ENCODE measurements at regions not wholly inside any gene's neighbourhood (a gene's known extent, or its start where the extent isn't known, plus 50 kb on each side); places are given as distances from the start of the nearest gene placed in this dataset.

GRCh38 chr1:29729281-29729680 is 493.0 kb downstream of the PTPRU start:
- no peaks in the 10 kb centered on the region for H3K27me3 ChIP-seq (ENCODE audit: control insufficient read depth in 1 of 2, insufficient read depth in 2 of 2, low read length in 2 of 2)
- no peaks in the 10 kb centered on the region for H3K4me1 ChIP-seq (ENCODE audit: insufficient read depth, low read length)

GRCh38 chr1:29728703-29729102 is 492.4 kb downstream of the PTPRU start:
- Histone ChIP-seq H3K27ac (ENCODE audit: low read depth, low read length) (no peak overlapping the region), H3K4me3 (ENCODE audit: low read depth in 1 of 2, low read length in 2 of 2) (no peak overlapping the region), H3K9ac (ENCODE audit: low read length) (no peak overlapping the region), H3K4me1 (ENCODE audit: insufficient read depth, low read length) (no peaks in the 10 kb centered on the region), H3K9me3 (ENCODE audit: low read length) (no peaks in the 10 kb centered on the region), H3K36me3 (ENCODE audit: insufficient read depth, low read length) (no peaks in the 10 kb centered on the region), H3K27me3 (ENCODE audit: control insufficient read depth in 1 of 2, insufficient read depth in 2 of 2, low read length in 2 of 2) (no peaks in the 10 kb centered on the region)

More at GRCh38 chr1:29729281-29729680, 493.0 kb downstream of the PTPRU start:
- no peak overlapping the region for H3K4me3 ChIP-seq (ENCODE audit: low read depth in 1 of 2, low read length in 2 of 2)
- H3K9ac ChIP-seq (ENCODE audit: low read length), result no peak overlapping the region
- H3K27ac ChIP-seq (ENCODE audit: low read depth, low read length), result no peak overlapping the region
- H3K9me3 ChIP-seq (ENCODE audit: low read length), result no peaks in the 10 kb centered on the region
- H3K36me3 ChIP-seq (ENCODE audit: insufficient read depth, low read length), result no peaks in the 10 kb centered on the region

- Histone ChIP-seq H3K9me3 (ENCODE audit: low read length) (peaks cover 3% of the 10 kb centered on the region), H3K9ac (ENCODE audit: low read length) (no peak overlapping the region), H3K27me3 (ENCODE audit: control insufficient read depth in 1 of 2, insufficient read depth in 2 of 2, low read length in 2 of 2) (no peaks in the 10 kb centered on the region), H3K27ac (ENCODE audit: low read depth, low read length) (no peak overlapping the region), H3K4me1 (ENCODE audit: insufficient read depth, low read length) (no peaks in the 10 kb centered on the region), H3K36me3 (ENCODE audit: insufficient read depth, low read length) (no peaks in the 10 kb centered on the region), H3K4me3 (ENCODE audit: low read depth in 1 of 2, low read length in 2 of 2) (no peak overlapping the region)
Observed at GRCh38 chr1:29725262-29725661, 488.9 kb downstream of the PTPRU start.

- H3K9me3 ChIP-seq (ENCODE audit: low read length), result peaks cover 3% of the 10 kb centered on the region
- H3K36me3 ChIP-seq (ENCODE audit: insufficient read depth, low read length), result no peaks in the 10 kb centered on the region
- H3K27me3 ChIP-seq (ENCODE audit: control insufficient read depth in 1 of 2, insufficient read depth in 2 of 2, low read length in 2 of 2), result no peaks in the 10 kb centered on the region
- no peak overlapping the region for H3K9ac ChIP-seq (ENCODE audit: low read length)
- H3K4me1 ChIP-seq (ENCODE audit: insufficient read depth, low read length), result no peaks in the 10 kb centered on the region
- H3K27ac ChIP-seq (ENCODE audit: low read depth, low read length), result no peak overlapping the region
- H3K4me3 ChIP-seq (ENCODE audit: low read depth in 1 of 2, low read length in 2 of 2), result no peak overlapping the region
Observed at GRCh38 chr1:29722598-29722997, 486.3 kb downstream of the PTPRU start.

- no peaks in the 10 kb centered on the region for H3K36me3 ChIP-seq (ENCODE audit: insufficient read depth, low read length)
Observed at GRCh38 chr1:29719253-29719652, 482.9 kb downstream of the PTPRU start.

GRCh38 chr1:29718791-29719190 is 482.5 kb downstream of the PTPRU start:
- Histone ChIP-seq H3K4me3 (ENCODE audit: low read depth in 1 of 2, low read length in 2 of 2) (no peak overlapping the region), H3K9me3 (ENCODE audit: low read length) (peaks cover 3% of the 10 kb centered on the region), H3K9ac (ENCODE audit: low read length) (no peak overlapping the region), H3K36me3 (ENCODE audit: insufficient read depth, low read length) (no peaks in the 10 kb centered on the region), H3K4me1 (ENCODE audit: insufficient read depth, low read length) (no peaks in the 10 kb centered on the region), H3K27ac (ENCODE audit: low read depth, low read length) (no peak overlapping the region), H3K27me3 (ENCODE audit: control insufficient read depth in 1 of 2, insufficient read depth in 2 of 2, low read length in 2 of 2) (no peaks in the 10 kb centered on the region)

More at GRCh38 chr1:29719253-29719652, 482.9 kb downstream of the PTPRU start:
- Histone ChIP-seq H3K4me1 (ENCODE audit: insufficient read depth, low read length) (no peaks in the 10 kb centered on the region), H3K27me3 (ENCODE audit: control insufficient read depth in 1 of 2, insufficient read depth in 2 of 2, low read length in 2 of 2) (no peaks in the 10 kb centered on the region), H3K9ac (ENCODE audit: low read length) (no peak overlapping the region), H3K27ac (ENCODE audit: low read depth, low read length) (no peak overlapping the region), H3K9me3 (ENCODE audit: low read length) (peaks cover 3% of the 10 kb centered on the region), H3K4me3 (ENCODE audit: low read depth in 1 of 2, low read length in 2 of 2) (no peak overlapping the region)

- H3K27me3 ChIP-seq (ENCODE audit: control insufficient read depth in 1 of 2, insufficient read depth in 2 of 2, low read length in 2 of 2), result no peaks in the 10 kb centered on the region
- no peak overlapping the region for H3K27ac ChIP-seq (ENCODE audit: low read depth, low read length)
- no peak overlapping the region for H3K9ac ChIP-seq (ENCODE audit: low read length)
- H3K4me1 ChIP-seq (ENCODE audit: insufficient read depth, low read length), result no peaks in the 10 kb centered on the region
- no peaks in the 10 kb centered on the region for H3K36me3 ChIP-seq (ENCODE audit: insufficient read depth, low read length)
- H3K4me3 ChIP-seq (ENCODE audit: low read depth in 1 of 2, low read length in 2 of 2), result no peak overlapping the region
- H3K9me3 ChIP-seq (ENCODE audit: low read length), result peaks cover 3% of the 10 kb centered on the region
Observed at GRCh38 chr1:29716306-29716705, 480.0 kb downstream of the PTPRU start.

GRCh38 chr1:29713857-29714256 is 477.5 kb downstream of the PTPRU start:
- Histone ChIP-seq H3K9me3 (ENCODE audit: low read length) (no peaks in the 10 kb centered on the region), H3K4me3 (ENCODE audit: low read depth in 1 of 2, low read length in 2 of 2) (no peak overlapping the region), H3K27me3 (ENCODE audit: control insufficient read depth in 1 of 2, insufficient read depth in 2 of 2, low read length in 2 of 2) (peaks cover 0 to 5% of the 10 kb centered on the region in 2 donors), H3K36me3 (ENCODE audit: insufficient read depth, low read length) (no peaks in the 10 kb centered on the region), H3K4me1 (ENCODE audit: insufficient read depth, low read length) (no peaks in the 10 kb centered on the region), H3K27ac (ENCODE audit: low read depth, low read length) (no peak overlapping the region), H3K9ac (ENCODE audit: low read length) (no peak overlapping the region)

- Histone ChIP-seq H3K4me1 (ENCODE audit: insufficient read depth, low read length) (no peaks in the 10 kb centered on the region), H3K9ac (ENCODE audit: low read length) (no peak overlapping the region), H3K27ac (ENCODE audit: low read depth, low read length) (no peak overlapping the region), H3K9me3 (ENCODE audit: low read length) (no peaks in the 10 kb centered on the region), H3K4me3 (ENCODE audit: low read depth in 1 of 2, low read length in 2 of 2) (no peak overlapping the region), H3K27me3 (ENCODE audit: control insufficient read depth in 1 of 2, insufficient read depth in 2 of 2, low read length in 2 of 2) (peaks cover 0 to 9% of the 10 kb centered on the region in 2 donors), H3K36me3 (ENCODE audit: insufficient read depth, low read length) (no peaks in the 10 kb centered on the region)
Observed at GRCh38 chr1:29712801-29713200, 476.5 kb downstream of the PTPRU start.

GRCh38 chr1:29712284-29712651 is 475.9 kb downstream of the PTPRU start:
- Histone ChIP-seq H3K36me3 (ENCODE audit: insufficient read depth, low read length) (no peaks in the 10 kb centered on the region), H3K4me3 (ENCODE audit: low read depth in 1 of 2, low read length in 2 of 2) (no peak overlapping the region), H3K27ac (ENCODE audit: low read depth, low read length) (no peak overlapping the region), H3K9me3 (ENCODE audit: low read length) (no peaks in the 10 kb centered on the region), H3K27me3 (ENCODE audit: control insufficient read depth in 1 of 2, insufficient read depth in 2 of 2, low read length in 2 of 2) (peaks cover 0 to 11% of the 10 kb centered on the region in 2 donors), H3K4me1 (ENCODE audit: insufficient read depth, low read length) (no peaks in the 10 kb centered on the region), H3K9ac (ENCODE audit: low read length) (no peak overlapping the region)

- Histone ChIP-seq H3K36me3 (ENCODE audit: insufficient read depth, low read length) (no peaks in the 10 kb centered on the region), H3K27ac (ENCODE audit: low read depth, low read length) (no peak overlapping the region), H3K4me3 (ENCODE audit: low read depth in 1 of 2, low read length in 2 of 2) (no peak overlapping the region), H3K27me3 (ENCODE audit: control insufficient read depth in 1 of 2, insufficient read depth in 2 of 2, low read length in 2 of 2) (peaks cover 0 to 15% of the 10 kb centered on the region in 2 donors), H3K9ac (ENCODE audit: low read length) (no peak overlapping the region), H3K9me3 (ENCODE audit: low read length) (no peaks in the 10 kb centered on the region), H3K4me1 (ENCODE audit: insufficient read depth, low read length) (no peaks in the 10 kb centered on the region)
Observed at GRCh38 chr1:29711582-29712283, 475.4 kb downstream of the PTPRU start.

GRCh38 chr1:29709704-29710280 is 473.5 kb downstream of the PTPRU start:
- Histone ChIP-seq H3K9me3 (ENCODE audit: low read length) (no peaks in the 10 kb centered on the region), H3K36me3 (ENCODE audit: insufficient read depth, low read length) (no peaks in the 10 kb centered on the region), H3K4me3 (ENCODE audit: low read depth in 1 of 2, low read length in 2 of 2) (no peak overlapping the region), H3K9ac (ENCODE audit: low read length) (no peak overlapping the region), H3K27ac (ENCODE audit: low read depth, low read length) (no peak overlapping the region), H3K27me3 (ENCODE audit: control insufficient read depth in 1 of 2, insufficient read depth in 2 of 2, low read length in 2 of 2) (peaks cover 0 to 19% of the 10 kb centered on the region in 2 donors), H3K4me1 (ENCODE audit: insufficient read depth, low read length) (no peaks in the 10 kb centered on the region)

Data from muscle layer of colon (tissue), 2 donors.